Vagina (tissue), 2 donors: ENCODE measurements at regions not wholly inside any gene's neighbourhood (a gene's known extent, or its start where the extent isn't known, plus 50 kb on each side); places are given as distances from the start of the nearest gene placed in this dataset.
"Not testable (repeated sequence)": the region's sequence is repeated elsewhere in the genome, so short reads cannot be mapped to it uniquely, and the experiment has no call there.

Source experiments
- DNase-seq, 2 donors: peaks; one replicate each; pipeline ENCODE4 v3.0.0-alpha.2; 2017; ENCODE audit errors: extremely low spot score in 2 of 2
- H3K27ac ChIP-seq: fragments of 200-600 bp; sonication (generic); one replicate; pipeline ENCODE4 v1.5.1; 2019
- H3K27me3 ChIP-seq: fragments of 200-600 bp; sonication (generic); one replicate; pipeline ENCODE4 v1.5.1; 2019
- H3K36me3 ChIP-seq, 2 donors: fragments of 200-600 bp; sonication (generic); one replicate each; pipeline ENCODE4 v1.5.1; 2017 to 2019
- H3K4me1 ChIP-seq: fragments of 200-600 bp; sonication (generic); one replicate; pipeline ENCODE4 v1.5.1; 2019
- H3K4me3 ChIP-seq, 2 donors: fragments of 200-600 bp; sonication (generic); 1 replicate in 1 of 2; 2 replicates in 1 of 2; pipeline ENCODE4 v1.5.1; 2016 to 2019
- H3K9me3 ChIP-seq: fragments of 200-600 bp; sonication (generic); one replicate; pipeline ENCODE4 v1.5.1; 2019
- CTCF ChIP-seq, 3 experiments: fragments of 450-650 bp in 2 of 3; fragments of 200-600 bp in 1 of 3; sonication (generic) in 1 of 3; IDR thresholded peaks; one replicate each; pipeline ENCODE4 v1.5.1; 2017 to 2019; ENCODE audit warnings: antibody characterized with exemption in 3 of 3, mild to moderate bottlenecking in 2 of 3, moderate library complexity in 2 of 3
- POLR2A ChIP-seq, 2 donors: fragments of 450-650 bp; IDR thresholded peaks; one replicate each; pipeline ENCODE4 v1.6.1; 2017; ENCODE audit warnings: antibody characterized with exemption in 2 of 2, mild to moderate bottlenecking in 2 of 2, moderate library complexity in 2 of 2
- POLR2AphosphoS5 ChIP-seq, 2 donors: sonication (generic); formaldehyde crosslinking; IDR thresholded peaks; one replicate each; pipeline ENCODE4 v1.9.0; 2017; ENCODE audit warnings: antibody characterized with exemption in 2 of 2, mild to moderate bottlenecking in 2 of 2, low read depth in 1 of 2; ENCODE audit not compliant: insufficient read depth in 1 of 2
- intact Hi-C: fragments of 100-400 bp; cut with DNase I; formaldehyde crosslinking; loops from one replicate; pipeline ENCODE4 v1.15.1; 2023

- Histone ChIP-seq H3K4me3 (no peak overlapping the region), H3K9me3 (no peaks in the 10 kb centered on the region), H3K27me3 (no peaks in the 10 kb centered on the region), H3K27ac (no peak overlapping the region), H3K4me1 (no peaks in the 10 kb centered on the region), H3K36me3 (no peaks in the 10 kb centered on the region)
- DNase-seq: no peak
- TF ChIP-seq POLR2AphosphoS5 (IDR thresholded peaks at IDR 0.05; ENCODE audit: insufficient read depth in 1 of 2, low read depth in 1 of 2): no peak
- no peak for TF ChIP-seq POLR2A (IDR thresholded peaks at IDR 0.05)
- TF ChIP-seq CTCF (IDR thresholded peaks at IDR 0.05): no peak
- intact Hi-C loops: no loop called here
Observed at GRCh38 chr11:79610678-79611077, 169.8 kb upstream of the TENM4 start.

GRCh38 chr11:79610139-79610538 lies 169.3 kb upstream of the TENM4 start:
- H3K4me1 ChIP-seq: no peaks in the 10 kb centered on the region

GRCh38 chr11:79609511-79609910 lies 168.7 kb upstream of the TENM4 start:
- H3K4me1 ChIP-seq: no peaks in the 10 kb centered on the region
- H3K27ac ChIP-seq: no peak overlapping the region
- H3K36me3 ChIP-seq: no peaks in the 10 kb centered on the region
- no peak for TF ChIP-seq POLR2AphosphoS5 (IDR thresholded peaks at IDR 0.05; ENCODE audit: insufficient read depth in 1 of 2, low read depth in 1 of 2)
- TF ChIP-seq POLR2A (IDR thresholded peaks at IDR 0.05): no peak
- TF ChIP-seq CTCF (IDR thresholded peaks at IDR 0.05): no peak
- H3K9me3 ChIP-seq: no peaks in the 10 kb centered on the region
- no peak for DNase-seq
- no peak overlapping the region for H3K4me3 ChIP-seq
- no peaks in the 10 kb centered on the region for H3K27me3 ChIP-seq
- intact Hi-C loops: no loop called here

More at GRCh38 chr11:79610139-79610538, 169.3 kb upstream of the TENM4 start:
- TF ChIP-seq POLR2A (IDR thresholded peaks at IDR 0.05): no peak
- no peak for TF ChIP-seq CTCF (IDR thresholded peaks at IDR 0.05)
- no peak for TF ChIP-seq POLR2AphosphoS5 (IDR thresholded peaks at IDR 0.05; ENCODE audit: insufficient read depth in 1 of 2, low read depth in 1 of 2)
- H3K36me3 ChIP-seq: no peaks in the 10 kb centered on the region
- no peak overlapping the region for H3K4me3 ChIP-seq
- no peaks in the 10 kb centered on the region for H3K9me3 ChIP-seq
- intact Hi-C loops: no loop called here
- H3K27me3 ChIP-seq: no peaks in the 10 kb centered on the region
- DNase-seq: no peak
- no peak overlapping the region for H3K27ac ChIP-seq

- intact Hi-C loops, H3K27ac ChIP-seq, H3K4me3 ChIP-seq, H3K27me3 ChIP-seq, H3K9me3 ChIP-seq, DNase-seq, H3K36me3 ChIP-seq, H3K4me1 ChIP-seq: not testable (repeated sequence)
Observed at GRCh38 chr11:79606461-79606860, 165.6 kb upstream of the TENM4 start.

- H3K36me3 ChIP-seq: no peaks in the 10 kb centered on the region
- no peaks in the 10 kb centered on the region for H3K4me1 ChIP-seq
- H3K27ac ChIP-seq: no peak overlapping the region
- no peak for TF ChIP-seq POLR2AphosphoS5 (IDR thresholded peaks at IDR 0.05; ENCODE audit: insufficient read depth in 1 of 2, low read depth in 1 of 2)
- no peak for TF ChIP-seq POLR2A (IDR thresholded peaks at IDR 0.05)
- TF ChIP-seq CTCF (IDR thresholded peaks at IDR 0.05): no peak
- H3K9me3 ChIP-seq: no peaks in the 10 kb centered on the region
- no peak overlapping the region for H3K4me3 ChIP-seq
- no peak for DNase-seq
- intact Hi-C loops: no loop called here
- no peaks in the 10 kb centered on the region for H3K27me3 ChIP-seq
Observed at GRCh38 chr11:79600711-79601110, 159.9 kb upstream of the TENM4 start.

- intact Hi-C loops: no loop called here
- no peak for DNase-seq
- H3K4me3 ChIP-seq: no peak overlapping the region
- TF ChIP-seq POLR2A (IDR thresholded peaks at IDR 0.05): no peak
- no peak for TF ChIP-seq CTCF (IDR thresholded peaks at IDR 0.05)
- no peak for TF ChIP-seq POLR2AphosphoS5 (IDR thresholded peaks at IDR 0.05; ENCODE audit: insufficient read depth in 1 of 2, low read depth in 1 of 2)
- no peaks in the 10 kb centered on the region for H3K27me3 ChIP-seq
- no peaks in the 10 kb centered on the region for H3K36me3 ChIP-seq
- no peaks in the 10 kb centered on the region for H3K4me1 ChIP-seq
- no peak overlapping the region for H3K27ac ChIP-seq
- H3K9me3 ChIP-seq: no peaks in the 10 kb centered on the region
Observed at GRCh38 chr11:79594834-79595233, 154.0 kb upstream of the TENM4 start.
